Astrocyte (in vitro differentiated cells and primary cell): ENCODE measurements at regions not wholly inside any gene's neighbourhood (a gene's known extent, or its start where the extent isn't known, plus 50 kb on each side); places are given as distances from the start of the nearest gene placed in this dataset.

Experiments used
- CTCF ChIP-seq: IDR thresholded peaks from 2 replicates; pipeline ENCODE4 v1.5.1; 2011; ENCODE audit warnings: low read depth, mild to moderate bottlenecking, inconsistent platforms, low read length, moderate library complexity; ENCODE audit not compliant: insufficient read depth
- EZH2 ChIP-seq: IDR thresholded peaks from 2 replicates; pipeline ENCODE4 v1.6.1; 2012; ENCODE audit warnings: mild to moderate bottlenecking, low read length, inconsistent platforms; ENCODE audit not compliant: insufficient read depth

- TF ChIP-seq CTCF: no peak
- TF ChIP-seq EZH2: no peak
These were observed 83.0 kb downstream of the GADD45G start for GRCh38 chr9:89687848-89688247.
